ENCODE measurements at regions not wholly inside any gene's neighbourhood (a gene's known extent, or its start where the extent isn't known, plus 50 kb on each side); places are given as distances from the start of the nearest gene placed in this dataset.

DNA sequence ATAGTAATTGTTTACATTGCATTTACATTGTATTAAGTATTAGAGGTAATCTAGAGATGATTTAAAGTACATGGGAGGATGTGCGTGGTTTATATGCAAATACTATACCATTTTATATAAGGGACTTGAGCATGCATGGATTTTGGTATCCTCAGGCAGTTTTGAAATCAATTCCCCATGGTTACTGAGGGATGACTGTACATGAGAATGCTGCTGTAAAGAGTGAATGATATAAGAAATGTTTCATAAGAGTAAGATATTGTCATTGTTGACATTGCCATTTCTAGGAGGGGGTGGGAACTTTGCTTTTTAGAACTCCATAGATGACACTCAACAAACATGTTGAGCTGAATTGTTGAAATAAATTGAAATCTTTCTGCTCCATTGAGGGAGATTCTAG lies 185.0 kb downstream of the SEMA6A start:
- DNase-seq (ENCODE audit: low spot score): no peak
- no peaks in the 10 kb centered on the region for H3K9me3 ChIP-seq (ENCODE audit: control insufficient read depth in 4 of 4, low read length in 3 of 4)
- 96% methylated on average over 1 of the region's 1 CpG for WGBS
- no peaks in the 10 kb centered on the region for H3K36me3 ChIP-seq (ENCODE audit: control insufficient read depth in 4 of 4, insufficient read depth in 3 of 4, low read depth in 1 of 4, low read length in 3 of 4)
- TF ChIP-seq GABPA (IDR thresholded peaks at IDR 0.05 in 1 of 2, conservative IDR thresholded peaks at IDR 0.05 in 1 of 2) (no peak), FOXA1 (IDR thresholded peaks at IDR 0.05) (no peak), RXRA (IDR thresholded peaks at IDR 0.05) (no peak)
- no peaks in the 10 kb centered on the region for H3K4me1 ChIP-seq (ENCODE audit: control insufficient read depth in 4 of 4, insufficient read depth in 4 of 4, low read length in 3 of 4)
- H3K4me3 ChIP-seq (ENCODE audit: low read depth in 1 of 3, low read length in 3 of 3): no peak overlapping the region
- no peaks in the 10 kb centered on the region for H3K27me3 ChIP-seq (ENCODE audit: control insufficient read depth in 4 of 4, insufficient read depth in 4 of 4, low read length in 3 of 4)
- no peak overlapping the region for H3K9ac ChIP-seq (ENCODE audit: low read depth in 1 of 2, low read length in 2 of 2)
- no peak overlapping the region for H3K27ac ChIP-seq (ENCODE audit: low read depth in 1 of 2, low read length in 2 of 2)

DNA sequence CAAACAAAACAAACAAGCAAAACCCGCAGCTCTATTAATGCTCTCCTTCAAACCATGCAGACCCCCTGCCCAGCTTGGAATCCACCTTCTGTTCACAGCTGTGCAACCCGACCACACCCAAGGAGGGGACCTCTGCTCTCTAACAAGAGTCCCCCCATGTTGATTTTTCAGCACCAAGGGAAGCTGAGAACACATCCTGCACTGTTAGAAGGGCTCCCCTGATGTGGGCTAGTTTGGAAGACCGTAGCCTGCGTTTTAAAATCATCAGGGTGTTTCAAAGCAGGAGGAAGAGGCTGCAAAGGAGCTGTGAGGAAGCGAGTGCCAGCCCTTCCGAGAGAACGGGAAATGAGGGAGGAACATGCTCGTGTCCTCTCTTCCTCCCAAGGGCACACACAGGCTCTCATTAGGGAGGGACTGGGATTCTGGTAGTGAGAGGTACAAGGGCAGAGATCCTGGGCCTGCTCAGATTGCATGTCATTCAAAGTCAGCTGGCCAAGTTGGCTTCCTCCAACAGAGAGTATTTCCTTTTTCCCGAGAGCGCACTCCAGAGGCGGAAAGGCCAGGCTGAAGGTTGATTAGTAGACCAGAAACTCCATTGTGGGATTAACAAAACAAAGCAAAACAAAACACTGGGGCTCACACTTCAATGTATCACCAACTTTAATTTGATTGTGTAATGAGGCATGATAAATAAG lies 185.9 kb downstream of the SEMA6A start:
- no peaks in the 10 kb centered on the region for H3K27me3 ChIP-seq (ENCODE audit: control insufficient read depth in 4 of 4, insufficient read depth in 4 of 4, low read length in 3 of 4)
- no peak overlapping the region for H3K4me3 ChIP-seq (ENCODE audit: low read depth in 1 of 3, low read length in 3 of 3)
- H3K4me1 ChIP-seq (ENCODE audit: control insufficient read depth in 4 of 4, insufficient read depth in 4 of 4, low read length in 3 of 4): no peaks in the 10 kb centered on the region
- TF ChIP-seq EGR1 (IDR thresholded peaks at IDR 0.05; ENCODE audit: low read depth in 2 of 2): no peak
- no peak for TF ChIP-seq GABPA (IDR thresholded peaks at IDR 0.05 in 1 of 2, conservative IDR thresholded peaks at IDR 0.05 in 1 of 2)
- TF ChIP-seq FOXA1 (IDR thresholded peaks at IDR 0.05): no peak
- TF ChIP-seq, protein P1, sequence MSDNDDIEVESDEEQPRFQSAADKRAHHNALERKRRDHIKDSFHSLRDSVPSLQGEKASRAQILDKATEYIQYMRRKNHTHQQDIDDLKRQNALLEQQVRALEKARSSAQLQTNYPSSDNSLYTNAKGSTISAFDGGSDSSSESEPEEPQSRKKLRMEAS (IDR thresholded peaks at IDR 0.05): peak; percentile 39
- peak; percentile 26 to 46 for TF ChIP-seq RAD21 (IDR thresholded peaks at IDR 0.05)
- TF ChIP-seq, protein P2, sequence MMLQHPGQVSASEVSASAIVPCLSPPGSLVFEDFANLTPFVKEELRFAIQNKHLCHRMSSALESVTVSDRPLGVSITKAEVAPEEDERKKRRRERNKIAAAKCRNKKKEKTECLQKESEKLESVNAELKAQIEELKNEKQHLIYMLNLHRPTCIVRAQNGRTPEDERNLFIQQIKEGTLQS (IDR thresholded peaks at IDR 0.05): no peak
- TF ChIP-seq RXRA (IDR thresholded peaks at IDR 0.05): no peak
- TF ChIP-seq, protein P3, sequence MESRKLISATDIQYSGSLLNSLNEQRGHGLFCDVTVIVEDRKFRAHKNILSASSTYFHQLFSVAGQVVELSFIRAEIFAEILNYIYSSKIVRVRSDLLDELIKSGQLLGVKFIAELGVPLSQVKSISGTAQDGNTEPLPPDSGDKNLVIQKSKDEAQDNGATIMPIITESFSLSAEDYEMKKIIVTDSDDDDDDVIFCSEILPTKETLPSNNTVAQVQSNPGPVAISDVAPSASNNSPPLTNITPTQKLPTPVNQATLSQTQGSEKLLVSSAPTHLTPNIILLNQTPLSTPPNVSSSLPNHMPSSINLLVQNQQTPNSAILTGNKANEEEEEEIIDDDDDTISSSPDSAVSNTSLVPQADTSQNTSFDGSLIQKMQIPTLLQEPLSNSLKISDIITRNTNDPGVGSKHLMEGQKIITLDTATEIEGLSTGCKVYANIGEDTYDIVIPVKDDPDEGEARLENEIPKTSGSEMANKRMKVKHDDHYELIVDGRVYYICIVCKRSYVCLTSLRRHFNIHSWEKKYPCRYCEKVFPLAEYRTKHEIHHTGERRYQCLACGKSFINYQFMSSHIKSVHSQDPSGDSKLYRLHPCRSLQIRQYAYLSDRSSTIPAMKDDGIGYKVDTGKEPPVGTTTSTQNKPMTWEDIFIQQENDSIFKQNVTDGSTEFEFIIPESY (IDR thresholded peaks at IDR 0.05): no peak
- TF ChIP-seq, protein P4, sequence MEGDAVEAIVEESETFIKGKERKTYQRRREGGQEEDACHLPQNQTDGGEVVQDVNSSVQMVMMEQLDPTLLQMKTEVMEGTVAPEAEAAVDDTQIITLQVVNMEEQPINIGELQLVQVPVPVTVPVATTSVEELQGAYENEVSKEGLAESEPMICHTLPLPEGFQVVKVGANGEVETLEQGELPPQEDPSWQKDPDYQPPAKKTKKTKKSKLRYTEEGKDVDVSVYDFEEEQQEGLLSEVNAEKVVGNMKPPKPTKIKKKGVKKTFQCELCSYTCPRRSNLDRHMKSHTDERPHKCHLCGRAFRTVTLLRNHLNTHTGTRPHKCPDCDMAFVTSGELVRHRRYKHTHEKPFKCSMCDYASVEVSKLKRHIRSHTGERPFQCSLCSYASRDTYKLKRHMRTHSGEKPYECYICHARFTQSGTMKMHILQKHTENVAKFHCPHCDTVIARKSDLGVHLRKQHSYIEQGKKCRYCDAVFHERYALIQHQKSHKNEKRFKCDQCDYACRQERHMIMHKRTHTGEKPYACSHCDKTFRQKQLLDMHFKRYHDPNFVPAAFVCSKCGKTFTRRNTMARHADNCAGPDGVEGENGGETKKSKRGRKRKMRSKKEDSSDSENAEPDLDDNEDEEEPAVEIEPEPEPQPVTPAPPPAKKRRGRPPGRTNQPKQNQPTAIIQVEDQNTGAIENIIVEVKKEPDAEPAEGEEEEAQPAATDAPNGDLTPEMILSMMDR (IDR thresholded peaks at IDR 0.05; ENCODE audit: low read depth, low read length, missing input control): no peak
- no peak for TF ChIP-seq YY1 (IDR thresholded peaks at IDR 0.05)
- TF ChIP-seq HNF4A (conservative IDR thresholded peaks at IDR 0.05): no peak
- no peak for TF ChIP-seq HNF4G (IDR thresholded peaks at IDR 0.05)
- TF ChIP-seq FOXA2 (IDR thresholded peaks at IDR 0.05): no peak
- no peak for TF ChIP-seq JUND (IDR thresholded peaks at IDR 0.05)
- TF ChIP-seq NR2F2 (IDR thresholded peaks at IDR 0.05): peak; percentile 88
- no peak for TF ChIP-seq SP1 (IDR thresholded peaks at IDR 0.05)
- TF ChIP-seq TAF1 (conservative IDR thresholded peaks at IDR 0.05): no peak
- TF ChIP-seq, protein P5, sequence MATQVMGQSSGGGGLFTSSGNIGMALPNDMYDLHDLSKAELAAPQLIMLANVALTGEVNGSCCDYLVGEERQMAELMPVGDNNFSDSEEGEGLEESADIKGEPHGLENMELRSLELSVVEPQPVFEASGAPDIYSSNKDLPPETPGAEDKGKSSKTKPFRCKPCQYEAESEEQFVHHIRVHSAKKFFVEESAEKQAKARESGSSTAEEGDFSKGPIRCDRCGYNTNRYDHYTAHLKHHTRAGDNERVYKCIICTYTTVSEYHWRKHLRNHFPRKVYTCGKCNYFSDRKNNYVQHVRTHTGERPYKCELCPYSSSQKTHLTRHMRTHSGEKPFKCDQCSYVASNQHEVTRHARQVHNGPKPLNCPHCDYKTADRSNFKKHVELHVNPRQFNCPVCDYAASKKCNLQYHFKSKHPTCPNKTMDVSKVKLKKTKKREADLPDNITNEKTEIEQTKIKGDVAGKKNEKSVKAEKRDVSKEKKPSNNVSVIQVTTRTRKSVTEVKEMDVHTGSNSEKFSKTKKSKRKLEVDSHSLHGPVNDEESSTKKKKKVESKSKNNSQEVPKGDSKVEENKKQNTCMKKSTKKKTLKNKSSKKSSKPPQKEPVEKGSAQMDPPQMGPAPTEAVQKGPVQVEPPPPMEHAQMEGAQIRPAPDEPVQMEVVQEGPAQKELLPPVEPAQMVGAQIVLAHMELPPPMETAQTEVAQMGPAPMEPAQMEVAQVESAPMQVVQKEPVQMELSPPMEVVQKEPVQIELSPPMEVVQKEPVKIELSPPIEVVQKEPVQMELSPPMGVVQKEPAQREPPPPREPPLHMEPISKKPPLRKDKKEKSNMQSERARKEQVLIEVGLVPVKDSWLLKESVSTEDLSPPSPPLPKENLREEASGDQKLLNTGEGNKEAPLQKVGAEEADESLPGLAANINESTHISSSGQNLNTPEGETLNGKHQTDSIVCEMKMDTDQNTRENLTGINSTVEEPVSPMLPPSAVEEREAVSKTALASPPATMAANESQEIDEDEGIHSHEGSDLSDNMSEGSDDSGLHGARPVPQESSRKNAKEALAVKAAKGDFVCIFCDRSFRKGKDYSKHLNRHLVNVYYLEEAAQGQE (IDR thresholded peaks at IDR 0.05): no peak
- no peak overlapping the region for H3K27ac ChIP-seq (ENCODE audit: low read depth in 1 of 2, low read length in 2 of 2)
- no peaks in the 10 kb centered on the region for H3K36me3 ChIP-seq (ENCODE audit: control insufficient read depth in 4 of 4, insufficient read depth in 3 of 4, low read depth in 1 of 4, low read length in 3 of 4)
- H3K9ac ChIP-seq (ENCODE audit: low read depth in 1 of 2, low read length in 2 of 2): no peak overlapping the region
- H3K9me3 ChIP-seq (ENCODE audit: control insufficient read depth in 4 of 4, low read length in 3 of 4): no peaks in the 10 kb centered on the region
- WGBS: 82% methylated on average over 11 of the region's 11 CpGs
- DNase-seq (ENCODE audit: low spot score): no peak
